ENCODE measurements at regions not wholly inside any gene's neighbourhood (a gene's known extent, or its start where the extent isn't known, plus 50 kb on each side); places are given as distances from the start of the nearest gene placed in this dataset.

DNA sequence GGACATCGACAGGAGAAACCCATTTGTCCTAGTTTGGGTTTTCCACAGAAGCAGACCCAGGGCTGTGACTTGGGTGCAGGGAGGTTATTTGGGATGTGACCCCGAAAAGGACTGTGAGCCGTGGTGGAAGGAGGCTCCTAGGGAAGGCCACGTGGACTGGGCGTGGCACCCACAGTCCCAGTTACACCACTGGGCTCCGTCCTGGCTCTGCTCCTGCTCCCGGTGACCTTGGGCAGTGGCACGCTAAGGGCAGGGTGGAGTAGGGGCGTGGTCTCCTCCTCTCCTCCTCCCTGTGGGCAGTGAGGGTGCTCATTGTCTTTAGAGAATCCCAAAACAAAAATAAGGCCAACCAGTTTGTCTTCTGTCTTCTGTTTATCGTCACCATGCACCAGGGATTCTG lies 190.1 kb downstream of the GADD45G start:
- TF ChIP-seq ZNF274 (IDR thresholded peaks at IDR 0.05; ENCODE audit: low read depth, low read length) (no peak), YY1 (IDR thresholded peaks at IDR 0.05; ENCODE audit: insufficient read depth, insufficient read length) (no peak)
